ENCODE measurements at regions not wholly inside any gene's neighbourhood (a gene's known extent, or its start where the extent isn't known, plus 50 kb on each side); places are given as distances from the start of the nearest gene placed in this dataset.

- Histone ChIP-seq H2BK5ac (ENCODE audit: low read depth, low read length, poor library complexity, severe bottlenecking) (no peak overlapping the region), H4K8ac (ENCODE audit: low read depth in 2 of 2, low read length in 2 of 2) (no peak overlapping the region), H3K23ac (ENCODE audit: low read depth, low read length) (no peak overlapping the region), H3K79me1 (ENCODE audit: low read depth in 1 of 2, low read length in 2 of 2) (no peaks in the 10 kb centered on the region), H4K91ac (ENCODE audit: insufficient read depth, low read depth, low read length) (no peak overlapping the region), H4K5ac (ENCODE audit: low read depth, low read length) (no peak overlapping the region), H2BK15ac (ENCODE audit: low read depth, low read length) (no peak overlapping the region), H3K9me1 (ENCODE audit: insufficient read depth, low read length) (no peaks in the 10 kb centered on the region), H2BK120ac (ENCODE audit: low read depth, low read length) (no peak overlapping the region), H3K36me3 (ENCODE audit: control insufficient read depth, insufficient read depth, low read length) (no peaks in the 10 kb centered on the region), H3K4ac (ENCODE audit: low read depth, low read length) (no peak overlapping the region), H4K20me1 (ENCODE audit: insufficient read depth, low read length) (no peaks in the 10 kb centered on the region), H3K27me3 (ENCODE audit: control insufficient read depth, insufficient read depth, low read length) (no peaks in the 10 kb centered on the region), H2AFZ (replicated peaks; ENCODE audit: low read length, poor library complexity) (no peak overlapping the region), H2AK5ac (ENCODE audit: low read depth, low read length) (no peak overlapping the region), H3K9me3 (ENCODE audit: control insufficient read depth, insufficient read depth, low read length) (no peaks in the 10 kb centered on the region), H3K27ac (ENCODE audit: insufficient read depth, low read length) (no peak overlapping the region), H2AK9ac (replicated peaks; ENCODE audit: low read depth, low read length, poor library complexity) (no peak overlapping the region), H3K9ac (ENCODE audit: low read depth, low read length) (no peak overlapping the region), H3K18ac (ENCODE audit: low read depth, low read length) (no peak overlapping the region), H2BK20ac (ENCODE audit: low read depth, low read length) (no peak overlapping the region), H3K14ac (replicated peaks; ENCODE audit: low read depth, low read length) (no peak overlapping the region), H3K56ac (ENCODE audit: extremely low read depth, insufficient read depth, low read length) (no peak overlapping the region), H3K4me3 (ENCODE audit: insufficient read depth, low read depth, low read length) (no peak overlapping the region), H3K4me1 (ENCODE audit: control insufficient read depth, insufficient read depth, low read length) (no peaks in the 10 kb centered on the region), H3K4me2 (ENCODE audit: low read depth, low read length) (no peak overlapping the region)
- no TSS peak for BruUV-seq (replicated peaks)
- POLR2A ChIA-PET (ENCODE audit: unreplicated experiment): no interaction called here
- no peak for TF ChIP-seq RCOR1 (IDR thresholded peaks at IDR 0.05; ENCODE audit: insufficient replicate concordance, low read length)
- no peak for TF ChIP-seq RFX5 (IDR thresholded peaks at IDR 0.05; ENCODE audit: low read depth, low read length)
- TF ChIP-seq CHD1 (IDR thresholded peaks at IDR 0.05; ENCODE audit: low read depth, low read length): no peak
- TF ChIP-seq BHLHE40 (IDR thresholded peaks at IDR 0.05; ENCODE audit: low read depth, low read length): no peak
- no peak for TF ChIP-seq CTCF (conservative IDR thresholded peaks at IDR 0.05; ENCODE audit: low read depth, low read length)
- TF ChIP-seq POLR2A (IDR thresholded peaks at IDR 0.05; ENCODE audit: low read depth, low read length): no peak
- TF ChIP-seq MXI1 (IDR thresholded peaks at IDR 0.05; ENCODE audit: borderline replicate concordance, low read depth, low read length): no peak
- no peak for TF ChIP-seq ELK1 (IDR thresholded peaks at IDR 0.05; ENCODE audit: borderline replicate concordance, low read depth, low read length)
- TF ChIP-seq MAFK (IDR thresholded peaks at IDR 0.05; ENCODE audit: low read depth, low read length): no peak
- DNase-seq (peak; percentile 1), ATAC-seq (ENCODE audit: low read depth) (no peak)
- CTCF ChIA-PET: no interaction called here
- in situ Hi-C loops (cut with MboI; ENCODE audit: low sequenced_read_pairs): no loop called here
- no CpG with 5 or more reads among the region's 2 CpGs for WGBS, 2 experiments (ENCODE audit: extremely low coverage in 2 of 2, insufficient read length in 1 of 2)
- intact Hi-C loops (cut with micrococcal nuclease): no loop called here
- dilution Hi-C loops (cut with HindIII; ENCODE audit: low sequenced_read_pairs, unreplicated experiment): no loop called here
Measured at GRCh38 chr14:21796916-21797315, 123.3 kb upstream of the OR4E1 start.

All from IMR-90 (cell line).